Mesenchymal stem cell (in vitro differentiated cells and primary cell): ENCODE measurements at regions not wholly inside any gene's neighbourhood (a gene's known extent, or its start where the extent isn't known, plus 50 kb on each side); places are given as distances from the start of the nearest gene placed in this dataset.

Experiments
- DNase-seq: peaks from one replicate; pipeline ENCODE4 v3.0.0-alpha.2; 2013
- H2AFZ ChIP-seq: one replicate; pipeline ENCODE4 v1.6.1; 2013; ENCODE audit warnings: low read depth, mild to moderate bottlenecking, control low read depth, inconsistent platforms, low read length, moderate library complexity
- H2AK5ac ChIP-seq: 2 replicates; pipeline ENCODE4 v1.6.1; 2013; ENCODE audit warnings: low read length, moderate library complexity, mild to moderate bottlenecking, inconsistent platforms; ENCODE audit not compliant: severe bottlenecking
- H2BK120ac ChIP-seq: one replicate; pipeline ENCODE4 v1.6.1; 2013; ENCODE audit warnings: low read depth, mild to moderate bottlenecking, inconsistent platforms, low read length, moderate library complexity
- H2BK12ac ChIP-seq, 2 experiments: one replicate each; pipeline ENCODE4 v1.6.1; 2013; ENCODE audit warnings: inconsistent platforms in 2 of 2, low read length in 2 of 2, mild to moderate bottlenecking in 2 of 2, moderate library complexity in 2 of 2, control low read depth in 1 of 2
- H2BK15ac ChIP-seq: one replicate; pipeline ENCODE4 v1.6.1; 2013; ENCODE audit warnings: mild to moderate bottlenecking, low read depth, inconsistent platforms; ENCODE audit not compliant: poor library complexity, severe bottlenecking
- H2BK5ac ChIP-seq: 2 replicates; pipeline ENCODE4 v1.6.1; 2013; ENCODE audit warnings: low read depth, mild to moderate bottlenecking, low read length, control low read depth, inconsistent platforms; ENCODE audit not compliant: poor library complexity, severe bottlenecking
- H3K14ac ChIP-seq, 2 experiments: one replicate each; pipeline ENCODE4 v1.6.1; 2013; ENCODE audit warnings: inconsistent platforms in 2 of 2, low read length in 2 of 2, control low read depth in 1 of 2, mild to moderate bottlenecking in 1 of 2, moderate library complexity in 1 of 2
- H3K18ac ChIP-seq, 2 experiments: one replicate each; pipeline ENCODE4 v1.6.1; 2013; ENCODE audit warnings: inconsistent platforms in 2 of 2, low read length in 2 of 2, control low read depth in 1 of 2, low read depth in 1 of 2, mild to moderate bottlenecking in 1 of 2
- H3K23ac ChIP-seq, 2 experiments: one replicate each; pipeline ENCODE4 v1.6.1; 2013; ENCODE audit warnings: inconsistent platforms in 2 of 2, low read length in 2 of 2, mild to moderate bottlenecking in 2 of 2, moderate library complexity in 2 of 2, control low read depth in 1 of 2
- H3K27ac ChIP-seq: 2 replicates; pipeline ENCODE4 v1.5.1; 2013; ENCODE audit warnings: mild to moderate bottlenecking, moderate library complexity, low read length, control low read depth, inconsistent platforms; ENCODE audit not compliant: poor library complexity, severe bottlenecking
- H3K27me3 ChIP-seq, 2 experiments: 2 replicates each; pipeline versions ENCODE4 v1.6.1 to v1.7.0; 2013; ENCODE audit warnings: low read length in 2 of 2, mild to moderate bottlenecking in 2 of 2, moderate library complexity in 2 of 2, control low read depth in 1 of 2, inconsistent platforms in 1 of 2; ENCODE audit not compliant: control insufficient read depth in 1 of 2, insufficient read depth in 1 of 2
- H3K36me3 ChIP-seq, 2 experiments: 2 replicates each; pipeline versions ENCODE4 v1.6.1 to v1.7.0; 2013; ENCODE audit warnings: low read length in 2 of 2, control low read depth in 1 of 2, inconsistent platforms in 1 of 2, low read depth in 1 of 2, mild to moderate bottlenecking in 1 of 2; ENCODE audit not compliant: insufficient read depth in 2 of 2, control insufficient read depth in 1 of 2
- H3K4ac ChIP-seq, 2 experiments: one replicate each; pipeline ENCODE4 v1.6.1; 2013; ENCODE audit warnings: inconsistent platforms in 2 of 2, low read length in 2 of 2, mild to moderate bottlenecking in 2 of 2, moderate library complexity in 2 of 2, control low read depth in 1 of 2, low read depth in 1 of 2
- H3K4me1 ChIP-seq: 2 replicates; pipeline ENCODE4 v1.6.1; 2013; ENCODE audit warnings: low read depth, low read length, control low read depth; ENCODE audit not compliant: control insufficient read depth, insufficient read depth
- H3K4me2 ChIP-seq: 2 replicates; pipeline ENCODE4 v1.6.1; 2013; ENCODE audit warnings: low read length, mild to moderate bottlenecking, inconsistent platforms; ENCODE audit not compliant: poor library complexity, severe bottlenecking
- H3K4me3 ChIP-seq, 2 experiments: 2 replicates each; pipeline versions ENCODE4 v1.5.1 to v1.7.0; 2013; ENCODE audit warnings: low read length in 2 of 2, mild to moderate bottlenecking in 2 of 2, control low read depth in 1 of 2, low read depth in 1 of 2; ENCODE audit not compliant: insufficient read depth in 1 of 2
- H3K79me1 ChIP-seq: replicated peaks from 2 replicates; pipeline ENCODE4 v1.6.1; 2013; ENCODE audit warnings: mild to moderate bottlenecking, control low read depth, low read length, inconsistent platforms; ENCODE audit not compliant: poor library complexity, severe bottlenecking
- H3K9ac ChIP-seq: 2 replicates; pipeline ENCODE4 v1.7.0; 2013; ENCODE audit warnings: mild to moderate bottlenecking, low read length, moderate library complexity
- H3K9me3 ChIP-seq: 2 replicates; pipeline ENCODE4 v1.7.0; 2013; ENCODE audit warnings: mild to moderate bottlenecking, low read length; ENCODE audit not compliant: control insufficient read depth
- H4K8ac ChIP-seq: one replicate; pipeline ENCODE4 v1.6.1; 2013; ENCODE audit warnings: inconsistent platforms, mild to moderate bottlenecking, low read length, moderate library complexity
- H4K91ac ChIP-seq: one replicate; pipeline ENCODE4 v1.6.1; 2013; ENCODE audit warnings: mild to moderate bottlenecking, low read length, inconsistent platforms
- WGBS: methylation state at CpG from one replicate; pipeline ENCODE4 v1.1.7; 2013; ENCODE audit warnings: mixed read lengths; 5-methylcytosine and 5-hydroxymethylcytosine counted together

DNA sequence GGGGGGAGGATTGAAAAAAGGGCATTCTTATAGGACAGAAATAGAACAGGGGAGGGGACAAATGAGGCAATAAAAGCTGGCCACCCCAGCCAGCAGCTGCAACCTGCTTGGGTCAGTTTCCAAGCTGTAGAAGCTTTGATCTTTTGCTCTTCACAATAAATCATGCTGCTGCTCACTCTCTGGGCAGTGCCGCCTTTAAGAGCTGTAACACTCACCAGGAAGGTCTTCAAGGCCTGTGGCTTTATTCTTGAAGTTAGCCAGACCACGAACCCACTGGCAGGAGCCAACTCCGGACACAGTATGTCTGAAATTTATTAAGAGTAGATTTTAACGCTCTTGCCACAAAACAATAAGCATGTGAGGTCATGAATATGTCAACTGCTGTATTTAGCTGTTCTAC, 649.9 kb upstream of the RAB6C start:
- H2BK15ac ChIP-seq: no peak overlapping the region
- no peaks in the 10 kb centered on the region for H3K4me1 ChIP-seq
- H3K9me3 ChIP-seq: no peaks in the 10 kb centered on the region
- H3K9ac ChIP-seq: no peak overlapping the region
- H3K27ac ChIP-seq: no peak overlapping the region
- no peak overlapping the region for H3K4ac ChIP-seq
- no peak overlapping the region for H2AFZ ChIP-seq
- no peak overlapping the region for H2AK5ac ChIP-seq
- H3K4me2 ChIP-seq: no peak overlapping the region
- no peak overlapping the region for H2BK120ac ChIP-seq
- no peak overlapping the region for H3K14ac ChIP-seq
- H3K23ac ChIP-seq: no peak overlapping the region
- DNase-seq: no peak
- no peak overlapping the region for H3K18ac ChIP-seq
- WGBS: 80% methylated on average over 4 of the region's 4 CpGs
- no peak overlapping the region for H4K91ac ChIP-seq
- H4K8ac ChIP-seq: no peak overlapping the region
- H3K4me3 ChIP-seq: no peak overlapping the region
- no peak overlapping the region for H2BK5ac ChIP-seq
- no peaks in the 10 kb centered on the region for H3K27me3 ChIP-seq
- H2BK12ac ChIP-seq: no peak overlapping the region
- no peaks in the 10 kb centered on the region for H3K79me1 ChIP-seq
- H3K36me3 ChIP-seq: no peaks in the 10 kb centered on the region

GRCh38 chr2:129330504-129330903, 649.0 kb upstream of the RAB6C start:
- Histone ChIP-seq H2BK120ac (no peak overlapping the region), H2BK12ac (no peak overlapping the region), H3K18ac (no peak overlapping the region), H2AFZ (no peak overlapping the region), H3K4me3 (no peak overlapping the region), H2AK5ac (no peak overlapping the region), H3K79me1 (no peaks in the 10 kb centered on the region), H3K4me2 (no peak overlapping the region), H3K4me1 (no peaks in the 10 kb centered on the region), H3K9me3 (no peaks in the 10 kb centered on the region), H3K36me3 (no peaks in the 10 kb centered on the region), H3K9ac (no peak overlapping the region), H3K4ac (no peak overlapping the region), H3K27me3 (no peaks in the 10 kb centered on the region), H2BK15ac (no peak overlapping the region), H3K23ac (no peak overlapping the region), H3K27ac (no peak overlapping the region), H4K91ac (no peak overlapping the region), H3K14ac (peak overlapping the region in 1 of 2 experiments; percentile 71), H2BK5ac (no peak overlapping the region), H4K8ac (no peak overlapping the region)
- no peak for DNase-seq
- 54% methylated on average over 2 of the region's 2 CpGs for WGBS

DNA sequence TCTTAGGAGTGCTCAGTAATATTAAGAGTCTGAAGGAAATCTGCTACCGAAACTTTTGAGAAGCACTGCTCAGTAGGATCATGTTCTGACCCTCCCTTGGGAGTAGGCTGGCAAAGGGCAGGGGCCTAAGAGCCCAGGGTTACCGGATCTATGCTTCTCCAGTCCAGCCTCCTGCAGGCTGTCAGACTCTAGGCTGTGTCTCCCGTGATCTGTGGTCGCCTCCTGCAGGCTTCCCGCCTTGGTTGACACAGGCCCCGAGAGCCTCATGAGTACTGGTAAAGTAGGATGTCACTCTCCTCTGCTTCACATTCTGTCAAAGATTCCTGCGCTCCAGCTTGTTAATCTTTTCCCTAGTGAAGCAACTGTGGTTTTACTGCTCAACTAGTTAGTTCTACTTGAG, 647.8 kb upstream of the RAB6C start:
- Histone ChIP-seq H3K27ac (no peak overlapping the region), H4K8ac (no peak overlapping the region), H3K14ac (no peak overlapping the region), H2BK5ac (no peak overlapping the region), H3K23ac (no peak overlapping the region), H3K27me3 (no peaks in the 10 kb centered on the region), H3K4me2 (no peak overlapping the region), H2BK15ac (no peak overlapping the region), H3K4me3 (no peak overlapping the region), H2BK120ac (no peak overlapping the region), H3K36me3 (no peaks in the 10 kb centered on the region), H3K4me1 (no peaks in the 10 kb centered on the region), H3K18ac (no peak overlapping the region), H2AK5ac (no peak overlapping the region), H3K4ac (no peak overlapping the region), H3K9ac (no peak overlapping the region), H2BK12ac (no peak overlapping the region), H4K91ac (no peak overlapping the region), H3K9me3 (no peaks in the 10 kb centered on the region), H2AFZ (no peak overlapping the region), H3K79me1 (no peaks in the 10 kb centered on the region)
- 69% methylated on average over 6 of the region's 7 CpGs for WGBS
- DNase-seq: no peak

DNA sequence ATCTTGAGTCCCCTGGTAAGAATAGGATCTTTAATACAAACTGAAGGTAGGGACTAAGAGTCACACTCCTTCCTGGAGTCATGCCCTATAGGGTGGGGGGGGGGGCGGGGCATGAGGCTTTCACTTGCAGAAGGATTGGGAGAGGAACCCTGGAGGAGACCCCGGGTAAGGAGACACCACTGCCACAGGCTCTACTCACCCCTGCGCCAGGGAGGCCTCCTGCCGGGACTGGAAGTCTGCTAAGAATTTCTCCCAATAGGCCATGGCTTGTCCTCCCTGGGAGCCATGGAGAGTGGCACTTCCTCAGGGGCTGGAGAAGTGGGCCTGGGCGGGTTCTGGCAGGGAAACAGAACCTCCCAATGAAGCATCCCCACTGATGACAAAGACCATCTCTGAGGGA, 645.3 kb upstream of the RAB6C start:
- H3K4me3 ChIP-seq: no peak overlapping the region
- no peak overlapping the region for H3K27ac ChIP-seq
- H3K79me1 ChIP-seq: no peaks in the 10 kb centered on the region
- H2BK15ac ChIP-seq: no peak overlapping the region
- H3K9ac ChIP-seq: no peak overlapping the region
- no peaks in the 10 kb centered on the region for H3K9me3 ChIP-seq
- no peak overlapping the region for H3K14ac ChIP-seq
- H2AK5ac ChIP-seq: no peak overlapping the region
- H2BK120ac ChIP-seq: no peak overlapping the region
- no peak overlapping the region for H2BK5ac ChIP-seq
- H2AFZ ChIP-seq: no peak overlapping the region
- H3K23ac ChIP-seq: no peak overlapping the region
- no peaks in the 10 kb centered on the region for H3K27me3 ChIP-seq
- WGBS: 72% methylated on average over 4 of the region's 5 CpGs
- H3K36me3 ChIP-seq: no peaks in the 10 kb centered on the region
- no peak overlapping the region for H3K4me2 ChIP-seq
- no peak overlapping the region for H4K91ac ChIP-seq
- DNase-seq: no peak
- no peak overlapping the region for H3K4ac ChIP-seq
- H4K8ac ChIP-seq: no peak overlapping the region
- H3K4me1 ChIP-seq: no peaks in the 10 kb centered on the region
- H2BK12ac ChIP-seq: no peak overlapping the region
- no peak overlapping the region for H3K18ac ChIP-seq
